DMS153 treated with DMSO at 0.1 percent for 48 hours (cell line): ENCODE measurements at regions not wholly inside any gene's neighbourhood (a gene's known extent, or its start where the extent isn't known, plus 50 kb on each side); places are given as distances from the start of the nearest gene placed in this dataset.

Source experiments
- DNase-seq: peaks from one replicate; lab custom pipeline; 2025; ENCODE audit not compliant: unreplicated experiment; lab: John Stamatoyannopoulos, UW

DNA sequence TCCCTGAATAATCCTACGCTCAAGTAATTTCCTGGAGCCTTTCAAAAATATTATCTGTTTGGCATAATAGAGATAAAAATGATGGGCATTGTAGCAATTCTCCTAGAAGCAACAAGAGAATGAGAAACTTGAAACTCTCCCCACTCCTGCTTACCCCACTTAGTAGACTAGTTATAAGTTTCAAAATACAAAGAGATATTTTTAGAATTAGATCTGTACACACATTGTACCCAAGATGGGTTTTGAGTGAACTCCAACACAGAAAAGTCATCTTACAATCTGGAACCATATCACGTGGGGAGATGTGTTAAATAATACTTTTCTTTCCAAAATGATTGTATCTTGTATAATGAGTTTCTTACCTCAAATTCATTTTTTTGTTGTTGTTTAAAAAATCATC is 484.9 kb downstream of the LPIN1 start:
- no peak for DNase-seq

- no peak for DNase-seq
Observed at GRCh38 chr2:12232876-12233275, 483.9 kb upstream of the TRIB2 start.

DNA sequence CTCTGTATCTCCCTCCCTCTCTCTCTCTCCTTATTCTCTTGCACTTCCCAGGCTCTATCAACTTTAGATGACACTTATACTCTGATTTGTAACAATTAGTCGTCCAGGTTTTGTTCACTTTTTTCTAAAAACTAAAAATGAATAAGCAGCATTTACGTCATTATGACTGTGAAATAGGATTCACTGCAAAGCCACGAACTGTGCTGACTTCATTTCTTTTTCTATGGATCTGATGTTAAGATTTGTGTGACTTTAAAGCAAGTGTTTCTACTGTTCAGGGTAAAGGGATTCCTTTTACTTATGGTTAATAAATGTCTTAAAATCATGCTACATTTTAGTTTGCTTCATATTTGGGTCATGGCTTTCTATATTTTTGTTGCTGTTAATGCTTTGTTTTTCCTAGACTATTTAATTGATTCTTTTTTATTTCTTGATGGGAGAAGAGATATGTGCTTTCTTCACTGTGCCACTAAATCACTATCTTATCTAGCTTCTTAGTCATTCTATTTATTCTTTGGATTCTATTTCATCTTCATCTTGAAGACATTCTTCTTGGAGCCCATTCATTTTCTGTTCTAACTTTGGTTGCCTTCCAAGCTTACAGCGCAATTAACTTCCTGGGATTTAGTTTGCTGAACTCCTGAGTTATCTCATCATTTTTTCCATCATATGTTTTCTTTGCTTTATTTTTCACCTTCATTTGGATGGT is 480.4 kb upstream of the TRIB2 start:
- no peak for DNase-seq

DNA sequence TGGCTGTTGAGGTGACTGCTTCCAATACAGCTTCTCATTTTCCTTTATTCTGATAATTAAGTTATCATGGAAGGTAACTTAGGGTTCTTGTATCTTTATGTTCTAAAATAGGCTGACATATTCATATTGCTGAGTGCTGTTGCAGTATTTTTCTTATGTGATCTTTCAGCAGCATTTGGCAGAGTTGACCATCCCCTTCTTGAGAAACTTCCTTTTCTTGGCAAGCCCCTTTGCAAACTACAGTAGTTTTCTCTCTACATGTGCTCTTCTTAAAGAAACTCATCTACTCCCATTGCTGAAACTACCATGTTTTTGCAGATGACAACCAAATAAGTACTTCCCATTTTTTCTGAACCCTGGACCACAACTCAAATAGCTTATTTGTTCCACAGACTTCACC is 476.5 kb upstream of the TRIB2 start:
- DNase-seq, result no peak

GRCh38 chr2:12243381-12243780 is 473.4 kb upstream of the TRIB2 start:
- DNase-seq, result no peak

DNA sequence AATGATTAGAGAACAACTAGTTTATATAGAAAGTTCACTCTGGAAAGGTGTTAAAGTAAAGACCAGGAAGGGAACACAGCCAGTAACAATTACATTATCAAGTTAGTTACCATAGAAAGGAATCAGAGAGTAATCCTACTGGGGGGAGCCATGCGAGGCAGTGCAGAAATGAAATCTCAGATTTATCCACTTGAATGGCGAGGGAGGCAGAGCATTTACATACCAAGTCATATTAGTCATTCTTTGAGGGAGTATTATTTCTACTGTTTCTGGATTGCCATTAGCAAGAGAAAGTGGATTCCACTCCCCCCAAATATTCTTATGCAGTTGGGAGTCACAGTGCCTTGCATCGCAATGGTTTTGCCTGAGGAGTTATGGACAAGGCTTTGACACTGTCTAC is 472.7 kb upstream of the TRIB2 start:
- no peak for DNase-seq

- no peak for DNase-seq
Observed at GRCh38 chr2:12251121-12251520, 465.6 kb upstream of the TRIB2 start.

DNA sequence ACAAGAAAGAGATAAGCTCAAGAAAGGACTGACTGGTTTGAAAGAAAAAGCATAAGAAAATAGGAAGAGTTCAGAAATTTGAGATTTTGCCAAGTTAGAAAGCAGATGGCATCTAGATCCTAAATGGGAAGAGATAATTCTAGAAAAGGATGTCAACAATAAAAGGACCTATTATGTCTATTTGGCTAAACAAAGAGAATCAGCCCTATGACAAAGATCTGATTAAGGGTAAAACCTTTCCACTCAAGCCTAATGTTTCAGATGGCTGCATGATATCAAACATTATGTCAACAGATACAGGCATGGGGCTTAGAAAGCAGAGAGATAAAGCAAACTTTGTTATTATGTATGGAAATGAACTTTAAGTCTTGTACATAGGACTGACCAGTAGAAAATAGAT is 465.0 kb upstream of the TRIB2 start:
- no peak for DNase-seq

- DNase-seq, result no peak
Observed at GRCh38 chr2:12253167-12253778, 463.5 kb upstream of the TRIB2 start.

- no peak for DNase-seq
Observed at GRCh38 chr2:12254280-12254860, 462.4 kb upstream of the TRIB2 start.

- no peak for DNase-seq
Observed at GRCh38 chr2:12256206-12256605, 460.5 kb upstream of the TRIB2 start.

GRCh38 chr2:12257476-12257875 is 459.3 kb upstream of the TRIB2 start:
- no peak for DNase-seq

DNA sequence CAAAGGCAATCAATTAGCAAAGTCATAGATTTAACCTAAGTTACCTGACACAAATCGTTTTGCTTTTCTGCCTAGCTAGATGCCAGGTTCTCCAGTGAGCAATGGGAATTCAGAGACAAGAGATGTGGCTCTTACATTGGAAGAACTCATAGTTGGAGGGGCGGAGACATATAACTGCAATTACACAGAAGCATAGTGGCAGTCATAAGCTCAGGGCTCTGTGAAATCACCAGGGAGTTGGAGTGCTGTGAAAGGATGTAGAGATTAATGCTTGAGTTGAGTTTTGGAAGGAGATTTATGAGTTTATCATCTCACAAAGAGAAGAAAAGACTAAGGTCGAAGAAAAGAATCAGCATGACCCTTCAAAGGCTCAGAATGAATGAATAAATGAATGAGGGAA is 457.2 kb upstream of the TRIB2 start:
- no peak for DNase-seq

GRCh38 chr2:12261986-12262680 is 454.6 kb upstream of the TRIB2 start:
- peak; percentile 12 for DNase-seq

DNA sequence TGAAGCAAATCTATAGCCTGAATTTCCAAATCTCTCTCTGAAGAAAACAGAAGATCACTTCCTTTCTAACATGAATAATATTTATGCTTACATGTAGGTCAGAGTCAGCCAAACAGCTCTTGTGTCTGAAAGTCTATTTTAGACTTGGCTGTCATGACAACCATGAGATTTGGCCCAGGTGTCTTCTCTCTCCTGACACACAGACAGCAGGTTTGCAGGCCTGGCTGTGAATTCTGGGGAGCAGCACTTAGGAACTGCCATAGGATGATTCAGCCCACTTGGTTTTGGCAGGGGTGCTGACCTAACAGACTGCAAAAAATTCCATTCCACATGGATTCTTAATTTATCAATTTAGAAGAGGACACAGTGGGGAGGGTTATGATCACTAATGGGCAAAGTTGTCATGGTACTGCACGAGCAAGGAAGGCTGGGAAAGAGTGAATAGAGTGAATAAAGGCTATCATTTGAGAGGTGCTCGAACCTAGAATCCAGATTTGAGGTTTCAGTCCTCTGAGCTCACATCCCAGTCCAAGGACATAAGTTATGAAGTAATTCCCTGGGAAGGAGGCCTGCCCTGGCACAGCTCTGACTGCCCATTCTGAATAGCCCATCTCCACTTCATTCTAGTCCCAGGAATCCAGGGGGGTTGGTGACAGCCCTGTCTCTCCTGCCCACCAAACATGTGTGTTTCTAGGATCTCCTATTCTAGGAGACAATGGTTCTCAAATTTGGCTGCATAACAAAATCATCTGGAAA is 453.9 kb upstream of the TRIB2 start:
- DNase-seq, result no peak

DNA sequence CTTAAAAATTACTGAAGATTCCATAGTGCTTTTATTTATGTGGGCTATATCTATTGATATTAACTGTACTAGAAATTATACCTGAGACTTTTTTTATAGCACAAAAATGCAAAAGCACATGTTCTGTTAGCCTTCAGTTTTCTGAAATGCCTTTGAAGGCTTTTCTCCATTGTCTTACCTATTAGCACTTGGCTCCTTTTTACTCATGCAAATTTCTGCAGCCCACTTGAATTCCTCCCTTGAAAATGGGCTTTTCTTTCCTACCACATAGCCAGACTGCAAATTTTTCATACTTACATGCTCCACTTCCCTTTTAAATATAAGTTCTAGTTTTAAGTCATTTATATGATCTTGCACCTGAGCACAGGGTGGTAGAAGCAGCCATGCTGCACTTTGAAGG is 453.0 kb upstream of the TRIB2 start:
- no peak for DNase-seq

DNA sequence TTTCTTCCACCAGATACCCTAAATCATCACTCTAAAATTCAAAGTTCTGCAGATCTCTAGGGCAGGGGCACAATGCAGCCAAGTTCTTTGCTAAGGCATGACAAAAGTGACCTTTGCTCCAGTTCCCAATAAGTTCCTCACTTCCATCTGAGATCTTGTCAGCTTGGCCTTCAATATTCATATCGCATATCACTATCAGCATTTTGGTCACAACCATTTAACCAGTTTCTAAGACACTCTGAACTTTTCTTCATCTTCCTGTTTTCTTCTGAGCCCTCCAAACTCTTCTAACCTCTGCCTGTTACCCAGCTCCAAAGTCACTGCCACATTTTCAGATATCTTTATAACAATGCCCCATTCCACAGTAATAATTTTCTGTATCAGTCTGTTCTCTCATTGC is 452.6 kb upstream of the TRIB2 start:
- no peak for DNase-seq

DNA sequence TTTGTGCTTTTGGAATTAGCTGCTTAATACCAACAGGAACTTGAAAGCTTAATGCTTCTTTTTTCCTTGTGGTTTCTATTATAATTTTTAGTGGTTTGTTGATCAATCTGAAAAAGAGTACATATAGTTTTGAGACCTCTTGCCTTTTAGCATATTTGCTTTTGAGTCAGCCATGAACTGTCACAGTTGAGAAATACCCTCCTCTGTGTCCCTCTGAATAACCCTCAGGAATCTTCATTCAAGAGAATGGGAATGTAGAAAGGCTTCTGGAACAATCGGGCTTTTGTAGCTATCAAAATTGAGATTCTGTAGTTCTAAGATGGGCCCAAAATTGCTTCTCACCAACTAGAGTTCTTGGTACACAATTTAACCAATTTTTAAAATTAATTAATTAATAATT is 451.1 kb upstream of the TRIB2 start:
- no peak for DNase-seq

- no peak for DNase-seq
Observed at GRCh38 chr2:12267042-12267441, 449.7 kb upstream of the TRIB2 start.

DNA sequence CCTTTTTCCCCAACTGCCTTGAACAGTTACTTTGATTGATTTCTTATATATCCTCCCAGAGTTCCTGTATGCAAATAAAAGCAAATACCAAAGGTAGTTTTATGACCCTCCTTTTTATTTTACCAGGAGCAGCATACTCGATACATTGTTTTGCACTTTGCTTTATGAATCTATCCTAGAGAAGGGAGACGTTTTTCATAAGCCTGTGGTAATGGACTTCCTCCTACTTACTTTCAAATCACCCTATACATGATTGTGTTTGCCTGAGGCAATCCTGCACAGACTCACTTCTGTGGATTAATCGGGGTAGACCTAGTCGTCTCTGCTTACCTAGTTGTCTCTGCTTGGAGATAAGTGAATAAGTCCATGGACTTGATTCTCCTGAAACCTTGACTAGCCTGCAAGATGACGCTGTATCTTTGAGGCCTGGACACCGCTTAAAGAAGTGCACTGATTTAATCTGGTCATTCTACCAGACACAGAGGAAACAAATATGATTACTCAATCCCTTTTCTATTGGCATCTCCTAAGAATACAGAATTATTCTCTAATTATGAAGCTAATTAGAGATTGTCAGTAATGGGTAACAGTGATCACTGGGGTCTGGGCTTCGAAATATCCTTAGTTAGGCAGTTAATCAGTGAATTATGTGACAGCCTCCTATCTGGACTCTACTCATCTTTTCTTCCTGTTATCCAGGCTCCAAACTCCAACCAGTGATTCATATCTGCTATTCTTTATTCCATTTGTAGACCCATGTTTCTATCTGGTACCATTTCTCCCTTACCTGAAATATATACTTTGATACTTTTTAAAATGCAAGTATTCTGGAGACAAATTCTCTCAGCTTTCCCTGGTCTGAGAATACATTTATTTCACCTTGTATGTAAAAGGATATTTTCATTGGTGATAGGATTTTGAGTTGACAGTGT is 447.4 kb upstream of the TRIB2 start:
- no peak for DNase-seq
